NCI-H2029 treated with DMSO at 0.1 percent for 48 hours (cell line): ENCODE measurements at regions not wholly inside any gene's neighbourhood (a gene's known extent, or its start where the extent isn't known, plus 50 kb on each side); places are given as distances from the start of the nearest gene placed in this dataset.
"Not testable (repeated sequence)": the region's sequence is repeated elsewhere in the genome, so short reads cannot be mapped to it uniquely, and the experiment has no call there.

Experiments
- DNase-seq: peaks from one replicate; lab custom pipeline; 2025; lab: John Stamatoyannopoulos, UW

DNA sequence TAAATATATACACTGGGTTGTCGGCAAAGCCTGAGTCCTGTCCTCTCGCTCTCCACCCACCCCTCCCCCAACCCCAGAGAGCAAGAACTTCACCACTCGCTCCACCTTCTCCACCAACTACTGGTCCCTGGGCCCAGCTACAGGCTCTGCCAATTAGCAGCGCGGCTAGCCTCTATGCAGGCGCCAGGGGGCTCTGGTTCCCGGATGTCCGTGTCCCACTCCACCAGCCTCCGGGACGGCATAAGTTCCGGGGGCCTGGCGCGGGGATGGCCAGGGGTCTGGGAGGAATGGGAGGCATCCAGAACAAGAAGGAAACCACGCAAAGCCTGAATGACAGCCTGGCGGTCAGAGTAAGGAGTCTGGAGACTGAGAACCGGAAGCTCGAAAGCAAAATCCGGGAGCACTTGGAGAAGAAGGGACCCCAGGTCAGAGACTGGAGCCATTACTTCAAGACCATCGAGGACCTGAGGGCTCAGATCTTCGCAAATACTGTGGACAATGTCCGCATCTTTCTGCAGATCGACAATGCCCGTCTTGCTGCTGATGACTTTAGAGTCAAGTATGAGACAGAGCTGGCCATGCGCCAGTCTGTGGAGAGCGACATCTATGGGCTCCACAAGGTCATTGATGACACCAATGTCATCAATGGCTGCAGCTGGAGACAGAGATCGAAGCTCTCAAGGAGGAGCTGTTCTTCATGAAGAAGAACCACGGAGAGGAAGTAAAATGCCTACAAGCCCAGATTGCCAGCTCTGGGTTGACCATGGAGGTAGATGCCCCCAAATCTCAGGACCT lies 224.3 kb upstream of the ID4 start:
- not testable (repeated sequence) for DNase-seq

DNA sequence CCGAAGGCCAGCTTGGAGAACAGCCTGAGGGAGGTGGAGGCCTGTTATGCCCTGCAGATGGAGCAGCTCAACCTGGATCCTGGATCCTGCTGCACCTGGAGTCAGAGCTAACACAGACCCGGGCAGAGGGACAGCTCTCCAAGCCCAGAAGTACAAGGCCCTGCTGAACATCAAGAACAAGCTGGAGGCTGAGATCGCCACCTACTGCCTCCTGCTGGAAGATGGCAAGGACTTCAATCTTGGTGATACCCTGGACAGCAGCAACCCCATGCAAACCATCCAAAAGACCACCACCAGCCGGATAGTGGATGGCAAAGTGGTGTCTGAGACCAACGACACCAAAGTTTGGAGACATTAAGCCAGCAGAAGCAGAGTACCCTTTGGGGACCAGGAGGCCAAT lies 223.5 kb upstream of the ID4 start:
- DNase-seq: no peak

DNA sequence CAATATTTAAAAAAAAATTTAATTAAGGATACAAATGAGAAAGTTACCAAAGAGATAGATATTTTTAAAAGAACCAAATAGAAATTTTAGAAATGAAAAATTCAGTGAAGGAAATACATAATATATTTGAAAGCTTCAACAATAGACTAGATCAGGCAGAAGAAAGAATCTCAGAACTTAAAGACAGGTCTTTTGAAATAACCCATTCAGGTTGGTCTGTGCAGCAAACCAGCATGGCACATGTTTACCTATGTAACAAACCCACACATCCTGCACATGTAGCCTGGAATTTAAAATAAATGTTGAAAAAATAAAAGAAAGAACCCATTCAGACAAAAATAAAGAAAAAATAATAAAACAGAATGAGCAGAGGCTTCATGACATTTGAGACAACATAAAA lies 221.1 kb upstream of the ID4 start:
- DNase-seq: no peak

DNA sequence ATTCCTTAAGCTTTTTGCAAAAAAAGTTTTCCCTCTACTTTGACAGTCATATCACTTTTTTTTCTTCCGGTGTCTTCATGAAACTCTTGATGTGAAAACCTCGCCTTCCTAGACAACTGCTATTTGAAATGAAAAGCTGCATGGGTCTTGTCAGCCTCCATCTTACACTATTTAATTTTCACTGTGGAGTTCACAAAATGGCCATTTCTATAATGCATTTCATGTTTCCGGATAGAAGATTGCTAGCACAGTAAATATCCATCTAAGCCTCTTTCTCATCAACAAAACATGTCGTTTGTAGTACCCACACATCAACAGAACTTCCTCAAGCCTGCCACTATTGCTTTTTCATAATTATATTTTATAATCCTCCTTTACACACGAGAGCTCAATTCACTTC lies 204.9 kb upstream of the ID4 start:
- DNase-seq: no peak

DNA sequence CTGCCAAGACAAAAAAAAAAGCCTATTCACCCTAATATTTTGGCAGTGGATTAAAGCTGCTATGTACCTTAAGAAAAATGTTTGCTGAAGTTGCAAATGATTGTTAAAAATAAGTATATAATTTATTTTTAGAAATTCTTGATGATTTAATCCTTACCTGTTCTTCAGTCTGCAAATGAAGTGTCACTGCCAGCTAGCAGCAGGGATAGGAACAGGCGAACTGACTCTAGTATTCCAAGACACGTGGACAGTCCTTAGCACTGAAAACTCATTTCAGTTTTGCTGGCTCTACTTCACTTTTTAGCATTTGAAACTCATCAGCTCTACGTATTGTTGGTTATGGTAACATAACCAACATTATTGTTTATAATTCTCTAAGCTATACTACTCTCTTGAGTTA lies 204.4 kb upstream of the ID4 start:
- no peak for DNase-seq

DNA sequence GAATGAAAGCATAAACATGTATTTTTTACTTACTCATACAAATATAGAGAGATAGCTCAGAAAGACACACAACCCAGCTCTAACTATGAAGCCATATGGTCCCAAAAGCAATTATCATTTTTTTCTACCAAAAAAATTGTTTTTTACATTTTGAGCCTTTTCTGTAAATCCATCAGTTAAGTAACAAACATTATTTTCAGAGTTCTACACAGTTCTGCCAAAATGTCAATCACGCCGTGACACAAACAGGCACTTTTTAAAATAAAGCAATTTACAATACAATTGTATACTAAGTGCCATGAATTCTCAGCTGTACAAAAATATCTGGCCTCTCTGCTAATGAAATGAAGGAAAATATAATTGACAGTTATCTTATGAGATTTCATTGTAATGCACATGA lies 201.4 kb upstream of the ID4 start:
- no peak for DNase-seq

DNA sequence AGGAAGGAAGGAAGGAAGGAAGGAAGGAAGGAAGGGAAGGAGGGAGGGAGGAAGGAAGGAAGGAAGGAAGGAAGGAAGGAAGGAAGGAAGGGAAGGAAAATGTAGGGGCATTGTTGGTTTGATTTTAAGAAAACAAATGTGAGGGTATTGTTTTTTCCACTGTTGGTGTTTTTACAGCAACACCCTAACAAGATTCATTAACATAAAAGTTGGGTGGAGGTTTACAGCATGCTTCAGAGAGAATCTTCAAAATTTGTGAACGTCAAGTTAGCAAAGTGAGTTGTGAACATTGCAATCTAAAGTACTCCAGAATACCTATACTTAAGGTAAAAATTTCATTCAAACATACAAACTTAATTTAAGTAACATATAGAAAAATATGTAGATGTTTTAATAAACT lies 200.2 kb upstream of the ID4 start:
- no peak for DNase-seq

DNA sequence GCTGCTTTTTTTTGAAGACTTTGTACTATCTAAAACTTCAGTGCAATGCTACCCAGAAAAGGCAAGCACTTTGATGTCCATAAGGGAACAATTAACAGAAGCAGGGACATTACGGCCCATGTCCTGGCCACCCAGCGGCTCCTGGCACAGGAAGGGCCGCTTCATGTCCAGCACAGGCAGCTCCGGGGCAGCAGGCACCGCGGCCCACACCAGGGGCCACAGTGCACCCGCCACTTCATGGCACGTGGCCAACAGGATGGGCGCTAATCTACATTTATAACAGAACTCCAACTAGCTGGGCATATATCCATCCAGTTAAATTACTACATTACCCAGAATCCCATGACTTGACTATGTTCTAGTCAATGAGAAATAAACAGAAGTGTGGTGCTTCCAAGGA lies 198.2 kb upstream of the ID4 start:
- no peak for DNase-seq

DNA sequence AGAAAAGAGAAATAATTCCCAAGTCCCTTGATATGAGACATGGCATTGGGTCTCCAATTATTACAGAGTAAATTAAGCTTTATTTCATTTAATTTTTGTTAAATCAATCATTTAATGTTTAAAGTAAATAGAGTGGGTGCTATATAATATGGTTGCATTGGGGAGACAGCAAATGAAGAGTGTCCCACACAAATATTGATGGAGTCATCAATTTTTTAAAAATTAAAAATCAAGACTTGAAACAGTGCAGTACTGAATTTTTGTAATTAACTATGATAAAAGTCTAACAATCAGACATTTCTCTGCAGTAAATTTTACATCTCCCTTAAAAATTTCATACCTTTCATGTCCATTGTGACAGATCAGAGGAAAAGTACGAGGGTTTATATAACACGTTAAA lies 193.9 kb upstream of the ID4 start:
- DNase-seq: no peak

DNA sequence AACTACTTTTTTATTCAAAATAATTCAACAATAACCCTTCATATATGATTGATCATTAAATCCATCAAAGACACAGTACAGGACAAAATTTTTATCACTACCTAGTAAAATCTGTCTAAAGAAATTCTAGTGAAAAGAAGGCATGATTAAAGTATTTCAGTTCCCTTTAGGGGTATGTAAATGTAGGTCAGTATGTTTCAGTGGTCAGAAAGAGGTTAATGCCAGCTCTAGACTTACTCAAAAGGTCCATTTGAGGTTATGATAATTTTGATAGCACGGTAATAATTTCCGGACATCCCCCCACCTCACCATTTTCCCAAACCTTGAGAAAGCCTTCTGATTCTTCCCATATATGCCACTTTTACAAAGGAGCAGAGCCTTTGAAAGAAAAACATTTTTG lies 193.5 kb upstream of the ID4 start:
- no peak for DNase-seq

DNA sequence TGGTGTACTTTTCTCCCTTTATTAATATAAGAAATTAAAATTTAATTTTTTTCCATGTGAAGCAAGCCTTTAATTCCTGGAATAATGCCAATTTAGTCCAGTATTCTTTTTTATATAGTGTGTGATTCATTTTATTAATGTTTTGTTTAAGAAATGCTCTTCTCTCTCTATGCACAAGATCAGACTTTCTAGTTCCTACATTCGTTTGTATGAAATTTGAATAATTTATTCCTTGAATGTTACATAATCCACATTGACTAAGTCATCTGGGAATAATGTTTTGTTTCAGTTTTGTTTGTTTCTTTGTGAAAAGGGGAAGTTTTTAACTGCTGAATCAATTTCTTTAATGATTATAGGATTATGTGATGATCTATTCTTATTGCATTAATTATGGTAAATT lies 181.4 kb upstream of the ID4 start:
- DNase-seq: no peak

DNA sequence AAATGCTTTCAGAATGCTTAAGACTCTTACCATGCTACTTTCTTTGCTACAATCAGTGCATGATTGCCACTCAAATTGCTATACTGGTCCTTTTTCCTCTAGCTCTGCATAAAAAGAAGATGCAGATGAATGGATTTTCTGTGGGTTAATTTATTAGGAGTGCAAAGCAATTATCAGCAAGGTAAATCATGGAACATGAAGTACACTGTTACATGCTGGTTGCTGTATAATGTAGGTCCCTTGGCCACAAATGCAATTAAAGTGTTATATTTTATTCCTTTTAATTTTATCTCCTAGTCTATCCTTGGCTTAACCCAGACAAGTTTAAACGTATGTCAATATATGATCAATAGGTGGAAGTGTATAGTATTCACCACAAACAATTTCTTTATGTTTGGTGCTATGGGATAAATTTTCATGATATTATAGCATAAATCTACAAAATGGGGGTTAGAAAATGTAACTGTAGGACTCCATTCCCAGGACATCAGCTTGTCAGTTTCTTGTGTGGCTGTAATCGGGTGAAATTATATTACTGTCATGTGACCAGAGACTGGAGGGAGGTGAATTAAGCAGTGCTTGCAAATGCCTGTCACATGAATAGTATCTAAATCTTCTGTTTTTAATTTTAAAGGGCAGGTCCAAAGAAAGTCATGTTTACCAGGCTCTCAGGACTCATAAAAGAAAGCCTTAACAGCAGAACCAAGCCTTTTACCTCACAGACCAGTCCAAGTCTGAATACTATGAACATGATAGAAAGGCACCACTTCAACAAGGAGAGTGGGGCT lies 176.9 kb upstream of the ID4 start:
- DNase-seq: no peak

DNA sequence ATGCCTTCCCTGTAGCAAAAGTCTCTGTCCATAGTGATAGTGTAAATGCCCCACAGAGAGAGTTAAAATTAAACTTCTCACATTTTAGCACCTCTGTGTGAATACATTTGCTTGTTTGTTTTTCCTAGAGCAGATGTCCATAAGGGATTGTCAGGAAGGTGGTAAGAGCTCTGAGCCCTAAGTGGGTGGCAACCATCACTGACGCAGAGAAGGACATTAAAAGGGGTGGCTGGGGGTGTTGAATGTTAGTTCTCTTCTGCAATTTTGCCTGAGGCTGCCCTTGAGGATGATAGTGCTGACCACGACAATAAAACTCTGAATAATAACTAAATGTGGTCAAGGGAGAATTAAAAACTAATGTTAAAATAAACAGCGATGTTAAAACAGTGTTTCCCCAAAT lies 174.3 kb upstream of the ID4 start:
- DNase-seq: no peak

DNA sequence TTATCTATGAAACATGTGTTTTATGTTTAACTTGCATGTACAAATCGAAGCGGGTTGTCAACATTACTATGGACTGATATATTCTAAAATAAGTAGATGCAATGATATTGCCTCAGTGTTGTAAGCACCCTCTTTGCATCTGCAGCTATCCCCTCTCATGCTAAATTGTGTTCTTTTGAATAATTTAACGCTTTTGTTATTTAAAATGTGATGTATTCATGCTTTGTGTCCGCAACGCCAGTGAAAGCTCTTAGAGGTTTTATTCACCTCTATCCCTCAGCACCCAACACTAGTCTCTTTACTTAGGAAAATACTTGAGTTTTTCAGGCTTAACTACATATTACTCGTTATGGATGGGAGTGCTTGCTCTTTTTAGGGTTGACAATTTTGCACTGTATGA lies 173.7 kb upstream of the ID4 start:
- DNase-seq: no peak

DNA sequence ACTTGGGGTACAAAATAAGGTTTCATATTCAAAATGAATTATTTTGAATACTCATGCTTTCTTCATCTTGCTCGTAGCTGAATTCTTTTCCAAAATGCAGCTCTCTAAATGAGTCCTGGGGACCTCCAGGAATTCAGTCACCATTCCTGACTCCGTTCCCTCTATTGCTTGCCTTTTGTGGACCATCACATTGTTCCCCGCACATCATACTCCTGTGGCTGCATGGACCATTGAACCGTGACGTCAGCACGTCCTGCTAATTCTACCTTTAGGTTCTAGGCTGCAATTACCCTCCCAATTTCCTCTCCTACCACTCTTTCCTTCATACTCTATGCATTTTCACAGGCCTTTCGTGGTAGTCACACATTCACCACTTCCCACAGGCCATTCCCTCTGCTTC lies 173.1 kb upstream of the ID4 start:
- DNase-seq: no peak

DNA sequence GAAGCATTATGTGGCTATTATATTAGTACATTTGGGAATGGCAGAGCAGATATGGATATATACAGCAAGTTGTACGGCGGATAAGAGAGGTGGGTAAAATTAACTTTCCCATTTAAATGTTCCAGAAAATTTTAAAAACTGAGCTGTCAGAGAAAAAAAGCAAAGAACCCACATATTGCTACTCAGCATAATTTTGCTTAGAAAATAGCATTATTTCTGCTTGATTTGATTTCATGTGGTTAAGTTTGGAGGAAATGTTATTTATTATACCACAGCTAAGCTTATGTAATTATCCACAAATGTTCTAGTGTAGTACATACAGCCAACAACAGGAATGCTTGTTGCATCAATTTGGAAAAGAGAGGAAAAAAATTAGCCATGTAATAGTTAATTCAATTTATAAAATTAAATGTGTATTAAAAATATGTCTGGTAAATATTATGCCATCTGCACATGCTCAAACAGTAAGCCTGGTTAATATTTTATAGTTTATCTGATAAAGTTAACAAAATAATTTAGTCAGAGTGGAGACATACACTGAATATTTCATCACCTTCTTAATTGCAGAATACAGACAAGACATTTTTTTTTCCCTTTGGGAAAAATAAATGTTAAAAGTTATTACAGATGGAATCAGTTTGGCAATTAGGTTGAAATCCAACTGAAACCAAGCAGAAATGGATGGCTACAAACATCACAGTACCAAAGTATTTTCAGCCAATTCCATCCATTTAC lies 172.1 kb upstream of the ID4 start:
- DNase-seq: no peak

DNA sequence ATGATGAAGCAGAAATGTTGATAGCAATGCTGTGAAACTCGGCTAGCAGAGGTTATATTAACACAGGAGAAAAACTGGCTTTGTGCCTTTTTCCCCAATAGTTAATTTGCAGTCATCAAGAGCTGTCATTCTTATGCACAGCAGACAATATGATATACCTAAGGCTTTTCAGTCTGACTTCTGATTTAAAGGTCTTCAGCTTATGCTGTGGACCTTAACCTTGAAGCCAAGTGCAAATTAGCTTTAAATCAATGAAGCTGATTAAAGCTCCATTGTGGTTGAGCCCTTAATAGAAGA lies 171.6 kb upstream of the ID4 start:
- DNase-seq: no peak

DNA sequence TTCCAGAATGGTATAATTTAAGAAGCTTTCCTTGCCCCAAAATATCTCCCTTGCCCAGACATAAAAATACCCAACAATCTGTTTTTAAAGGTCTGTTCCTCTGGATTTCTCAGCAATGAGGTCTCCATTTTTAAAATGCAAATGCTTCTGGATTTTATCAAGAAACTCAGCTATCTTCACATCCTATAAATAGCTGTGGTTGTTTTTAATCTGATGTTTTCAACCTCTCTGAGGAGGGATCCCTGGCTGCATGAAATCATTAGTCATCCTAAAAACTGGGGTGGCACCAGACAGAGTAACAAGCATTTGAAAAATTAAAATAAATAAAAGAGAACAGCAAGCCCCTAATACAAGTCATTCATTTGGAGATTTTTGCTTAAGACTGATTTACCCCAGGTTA lies 168.5 kb upstream of the ID4 start:
- DNase-seq: no peak

DNA sequence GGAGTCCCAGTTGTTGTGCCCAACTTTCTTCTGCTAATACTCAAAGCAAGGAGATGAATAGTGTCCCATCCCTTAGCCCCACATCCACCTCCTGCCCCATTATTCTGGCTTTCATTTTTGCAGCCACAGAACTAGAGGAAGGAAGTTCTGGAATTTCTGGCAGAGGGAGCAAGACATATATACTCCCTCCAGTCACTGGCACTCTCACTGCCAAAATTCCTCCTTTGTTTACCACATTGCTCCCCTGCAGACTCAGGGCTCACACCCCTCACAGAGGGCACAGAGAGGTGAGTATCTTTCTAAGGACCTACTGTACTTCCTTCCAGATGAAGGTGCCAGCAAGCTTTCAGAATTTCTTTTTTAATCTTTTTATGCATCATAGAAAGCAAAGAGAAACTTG lies 168.0 kb upstream of the ID4 start:
- DNase-seq: no peak

DNA sequence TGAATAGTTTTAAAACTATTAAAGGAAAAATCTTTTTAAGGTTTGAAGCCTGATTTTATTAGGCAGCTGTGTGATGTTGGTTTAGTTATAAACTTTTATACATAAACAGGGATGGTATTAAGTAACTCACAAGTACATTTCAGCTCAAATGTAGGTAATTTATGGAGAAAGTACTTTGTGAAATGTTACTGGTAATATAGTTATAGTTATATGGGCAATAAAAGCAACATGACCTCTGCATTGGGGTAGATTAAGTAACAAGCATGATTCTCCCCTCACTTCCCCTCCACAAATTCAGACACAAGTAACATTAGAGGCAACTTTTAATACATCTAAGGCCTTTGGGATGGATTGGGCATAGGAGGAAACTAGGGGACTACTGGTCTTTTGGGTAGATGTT lies 154.3 kb upstream of the ID4 start:
- no peak for DNase-seq

DNA sequence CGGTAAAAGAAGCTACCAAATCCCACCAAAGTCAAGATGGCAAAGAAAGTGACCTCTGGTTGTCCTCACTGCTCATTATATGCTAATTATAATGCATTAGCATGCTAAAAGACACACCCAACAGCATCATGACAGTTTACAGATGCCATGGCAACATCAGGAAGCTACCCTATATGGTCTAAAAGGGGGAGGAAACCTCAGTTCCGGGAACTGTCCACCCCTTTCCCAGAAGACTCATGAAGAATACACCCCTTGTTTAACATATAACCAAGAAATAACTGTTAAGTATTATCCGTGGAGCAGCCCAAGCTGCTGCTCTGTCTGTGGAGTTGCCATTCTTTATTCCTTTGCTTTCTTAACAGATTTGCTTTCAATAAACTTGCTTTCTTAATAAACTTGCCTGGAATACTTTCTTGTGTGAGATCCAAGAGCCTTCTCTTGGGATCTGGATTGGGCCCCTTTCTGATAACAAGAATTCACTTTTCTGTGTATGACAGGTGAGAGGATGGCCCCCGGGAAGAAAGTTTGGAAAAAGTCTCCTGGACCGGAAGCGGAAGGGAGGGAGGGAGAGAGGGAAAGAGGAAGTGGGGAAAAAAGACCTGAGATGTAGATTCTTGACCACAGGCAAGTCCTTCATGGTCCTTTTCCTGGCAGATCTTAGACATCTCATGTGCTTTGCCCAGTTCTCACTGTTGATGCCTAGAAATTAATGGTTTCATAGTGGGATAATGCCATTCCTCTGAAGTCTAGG lies 146.7 kb upstream of the ID4 start:
- DNase-seq: no peak

DNA sequence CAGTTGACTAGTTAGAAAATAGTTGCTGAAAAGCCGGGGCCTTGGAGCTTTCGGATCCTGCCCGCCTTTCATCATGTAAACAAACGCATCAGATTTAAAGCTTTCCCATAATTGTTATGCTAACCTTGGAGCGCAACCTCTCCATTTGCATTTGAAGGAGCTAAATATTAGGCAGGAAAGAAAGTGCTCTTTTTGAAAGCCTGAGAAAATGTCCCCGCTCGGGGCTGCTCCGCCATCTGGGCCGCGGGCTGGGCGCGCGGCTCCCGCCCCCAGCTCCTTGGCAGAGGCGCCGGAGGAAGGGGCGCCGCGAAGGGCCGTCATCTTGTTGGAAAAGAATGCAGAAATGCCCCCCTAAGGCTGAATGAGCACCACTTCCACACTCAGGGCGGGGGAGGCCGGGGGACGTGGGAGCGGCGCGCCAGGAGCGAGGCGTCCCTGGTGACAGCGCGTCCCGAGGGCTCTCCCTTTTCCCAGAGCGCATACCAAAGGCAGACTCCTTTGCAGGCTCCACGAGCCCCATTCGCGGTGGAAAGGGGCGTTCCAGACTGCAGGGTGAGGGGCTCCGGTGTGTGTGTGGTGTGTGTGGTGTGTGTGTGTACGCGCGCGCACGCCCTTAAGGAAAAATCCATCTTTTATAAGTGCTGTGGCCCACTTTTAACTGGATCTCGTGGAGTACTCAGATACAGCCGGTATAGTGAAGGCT lies 145.6 kb upstream of the ID4 start:
- no peak for DNase-seq
